Large intestine (tissue), 3 donors: ENCODE measurements at regions not wholly inside any gene's neighbourhood (a gene's known extent, or its start where the extent isn't known, plus 50 kb on each side); places are given as distances from the start of the nearest gene placed in this dataset.

ENCODE experiments used
- DNase-seq, 2 donors: peaks; one replicate each; pipeline versions ENCODE4 v3.0.0 to v3.0.0-alpha.2; 2013
- H3K27ac ChIP-seq: one replicate; pipeline ENCODE4 v1.5.1; 2013; ENCODE audit warnings: low read length
- H3K27me3 ChIP-seq: 2 replicates; pipeline ENCODE4 v1.6.1; 2013; ENCODE audit warnings: low read length; ENCODE audit not compliant: control insufficient read depth, insufficient read depth
- H3K36me3 ChIP-seq: 2 replicates; pipeline ENCODE4 v1.6.1; 2013; ENCODE audit warnings: low read length; ENCODE audit not compliant: control insufficient read depth, insufficient read depth
- H3K4me1 ChIP-seq: one replicate; pipeline ENCODE4 v1.6.1; 2013; ENCODE audit warnings: low read length; ENCODE audit not compliant: control insufficient read depth, insufficient read depth
- H3K4me3 ChIP-seq: one replicate; pipeline ENCODE4 v1.5.1; 2013; ENCODE audit warnings: low read length
- H3K9me3 ChIP-seq: one replicate; pipeline ENCODE4 v1.6.1; 2013; ENCODE audit warnings: mild to moderate bottlenecking, low read depth, low read length, moderate library complexity; ENCODE audit not compliant: control insufficient read depth
- WGBS: methylation state at CpG from one replicate; pipeline ENCODE4 v1.1.5; 2013; ENCODE audit warnings: low lambda C conversion rate; ENCODE audit not compliant: insufficient coverage; 5-methylcytosine and 5-hydroxymethylcytosine counted together

DNA sequence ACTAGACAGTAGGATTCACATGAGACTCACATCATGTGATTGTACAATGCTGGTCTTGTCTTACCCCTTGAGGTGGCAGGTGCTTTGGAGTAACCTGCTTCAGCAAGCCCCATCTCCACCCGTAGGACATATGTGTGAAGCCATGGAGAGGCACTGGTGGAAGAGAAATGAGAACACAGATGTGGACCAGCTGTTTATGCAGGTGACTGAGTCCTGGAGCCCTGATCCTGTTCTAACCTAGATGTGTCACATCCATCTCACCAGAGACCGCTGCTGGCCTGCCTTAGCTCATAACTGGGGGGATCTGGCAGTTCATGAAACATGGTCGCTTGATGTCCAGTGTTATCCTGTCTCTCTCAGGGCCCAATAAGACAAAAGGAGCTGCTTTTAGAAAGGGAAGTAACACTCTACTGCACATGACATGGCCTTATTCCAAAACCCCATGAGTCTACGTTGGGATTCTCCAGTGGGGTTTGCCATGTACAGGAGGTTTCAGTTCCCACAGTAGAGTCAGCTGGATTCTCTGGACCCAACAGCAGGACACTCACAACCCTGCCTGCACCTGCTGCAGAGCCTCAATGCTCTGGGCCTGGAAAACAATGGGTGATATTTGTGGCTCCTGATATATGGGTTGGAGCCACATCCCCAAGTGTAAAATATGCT lies 62.0 kb downstream of the GGTLC2 start:
- WGBS = no CpG with 5 or more reads among the region's 4 CpGs
- no peak for DNase-seq
- Histone ChIP-seq H3K4me1 (peaks cover 15% of the 10 kb centered on the region), H3K9me3 (no peaks in the 10 kb centered on the region), H3K36me3 (no peaks in the 10 kb centered on the region), H3K4me3 (no peak overlapping the region), H3K27me3 (no peaks in the 10 kb centered on the region), H3K27ac (no peak overlapping the region)

DNA sequence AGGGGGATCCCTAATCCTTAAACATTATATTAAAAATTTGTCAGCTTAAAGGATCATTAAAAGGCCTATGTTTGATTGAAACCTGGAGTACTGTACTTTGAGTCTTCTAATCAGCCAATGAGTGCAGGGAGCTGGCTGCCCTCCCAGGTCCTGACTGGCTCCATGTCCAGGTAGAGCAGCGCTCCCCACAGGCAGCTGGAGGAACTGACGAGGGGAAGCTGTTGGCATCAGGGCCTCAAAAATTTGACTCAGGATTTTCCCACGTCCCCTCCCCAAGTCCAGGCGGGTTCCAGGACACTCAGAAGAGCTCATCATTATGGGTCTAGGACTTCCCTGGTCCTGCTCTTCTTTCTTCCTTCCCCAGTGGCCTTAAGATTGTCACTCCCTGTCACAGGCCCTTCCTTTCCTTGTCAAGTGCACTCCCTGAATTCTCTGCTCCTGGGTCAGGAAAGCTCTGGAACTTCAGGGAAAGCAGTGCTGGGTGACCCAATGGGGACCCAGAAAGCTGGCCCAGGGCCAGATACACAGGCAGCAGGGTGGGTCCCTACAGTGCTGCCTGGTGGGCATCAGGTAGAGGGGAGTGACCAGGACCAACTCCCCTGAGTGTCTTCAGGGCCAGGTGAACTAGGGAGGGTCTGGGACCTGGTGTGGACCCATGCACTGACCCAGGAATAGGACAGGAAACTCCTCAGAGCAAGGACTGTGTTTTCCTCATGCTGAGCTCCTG lies 65.5 kb downstream of the GGTLC2 start:
- Histone ChIP-seq H3K4me1 (peaks cover 2% of the 10 kb centered on the region), H3K27me3 (no peaks in the 10 kb centered on the region), H3K9me3 (no peaks in the 10 kb centered on the region), H3K4me3 (no peak overlapping the region), H3K36me3 (no peaks in the 10 kb centered on the region), H3K27ac (no peak overlapping the region)
- WGBS = no CpG with 5 or more reads among the region's 4 CpGs
- DNase-seq = no peak

DNA sequence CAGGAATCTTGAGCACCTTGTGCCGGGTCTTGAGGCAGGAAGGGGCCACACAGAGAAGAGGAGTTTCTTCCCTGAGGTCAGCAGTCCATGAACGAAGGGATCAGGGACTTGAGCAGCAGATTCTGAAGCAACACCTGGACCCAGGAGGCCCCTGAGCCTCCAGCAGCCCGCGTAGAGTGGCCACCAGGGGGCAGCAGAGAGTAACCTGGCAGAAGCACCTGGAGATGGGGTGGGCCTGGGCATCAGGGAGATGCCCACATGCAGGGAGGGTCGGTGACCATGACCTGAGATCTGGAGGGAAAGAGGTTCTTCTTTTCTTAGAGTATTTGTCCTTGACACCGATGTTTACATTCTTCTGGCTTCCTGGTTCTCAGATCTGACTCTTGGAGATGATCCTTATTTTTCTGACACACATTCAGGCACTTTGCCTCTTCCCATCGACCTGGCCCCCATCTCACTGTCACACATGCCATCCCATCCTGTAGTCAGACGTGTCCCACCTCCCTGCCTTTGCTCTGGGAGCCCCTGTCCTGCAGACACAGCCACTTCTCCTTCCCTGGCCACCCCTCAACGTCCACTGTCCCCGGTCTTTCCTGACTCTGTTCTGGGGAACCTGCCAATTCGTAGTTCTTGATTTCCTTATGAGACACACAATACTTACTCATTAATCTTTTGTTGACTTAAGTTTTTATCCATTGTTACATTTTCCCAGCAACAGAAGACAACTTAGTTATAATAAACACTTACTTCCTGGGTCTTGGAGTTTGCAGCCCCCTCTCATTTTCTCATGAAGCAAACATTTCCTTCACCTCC lies 66.5 kb downstream of the GGTLC2 start:
- peak in 1 of 2 donors; percentile 44 for DNase-seq
- no peaks in the 10 kb centered on the region for H3K36me3 ChIP-seq
- peaks cover 2% of the 10 kb centered on the region for H3K4me1 ChIP-seq
- WGBS = 50% methylated on average over 2 of the region's 11 CpGs
- no peaks in the 10 kb centered on the region for H3K9me3 ChIP-seq
- no peak overlapping the region for H3K27ac ChIP-seq
- H3K4me3 ChIP-seq = no peak overlapping the region
- H3K27me3 ChIP-seq = no peaks in the 10 kb centered on the region

DNA sequence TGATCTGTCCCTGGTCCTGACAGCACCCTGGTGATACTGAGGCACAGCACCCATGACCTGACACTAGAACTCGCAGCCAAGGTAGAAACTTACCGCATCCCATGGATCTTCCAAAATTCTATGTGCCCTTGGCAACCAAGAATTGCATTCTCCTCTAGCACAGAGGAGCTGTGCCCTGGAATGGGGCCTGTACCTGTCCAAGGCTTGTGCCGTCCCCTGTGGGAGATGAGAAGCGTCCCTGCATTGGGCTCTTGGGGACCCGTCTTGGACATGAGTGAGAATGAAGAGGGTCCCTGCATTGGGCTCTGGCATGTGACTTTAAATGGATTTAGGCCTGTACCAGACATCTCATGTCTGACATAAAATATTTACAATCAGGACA lies 67.1 kb downstream of the GGTLC2 start:
- no CpG with 5 or more reads among the region's 5 CpGs for WGBS
- H3K27me3 ChIP-seq = no peaks in the 10 kb centered on the region
- no peaks in the 10 kb centered on the region for H3K36me3 ChIP-seq
- DNase-seq = no peak
- H3K27ac ChIP-seq = no peak overlapping the region
- no peak overlapping the region for H3K4me3 ChIP-seq
- H3K4me1 ChIP-seq = peaks cover 2% of the 10 kb centered on the region
- H3K9me3 ChIP-seq = no peaks in the 10 kb centered on the region

DNA sequence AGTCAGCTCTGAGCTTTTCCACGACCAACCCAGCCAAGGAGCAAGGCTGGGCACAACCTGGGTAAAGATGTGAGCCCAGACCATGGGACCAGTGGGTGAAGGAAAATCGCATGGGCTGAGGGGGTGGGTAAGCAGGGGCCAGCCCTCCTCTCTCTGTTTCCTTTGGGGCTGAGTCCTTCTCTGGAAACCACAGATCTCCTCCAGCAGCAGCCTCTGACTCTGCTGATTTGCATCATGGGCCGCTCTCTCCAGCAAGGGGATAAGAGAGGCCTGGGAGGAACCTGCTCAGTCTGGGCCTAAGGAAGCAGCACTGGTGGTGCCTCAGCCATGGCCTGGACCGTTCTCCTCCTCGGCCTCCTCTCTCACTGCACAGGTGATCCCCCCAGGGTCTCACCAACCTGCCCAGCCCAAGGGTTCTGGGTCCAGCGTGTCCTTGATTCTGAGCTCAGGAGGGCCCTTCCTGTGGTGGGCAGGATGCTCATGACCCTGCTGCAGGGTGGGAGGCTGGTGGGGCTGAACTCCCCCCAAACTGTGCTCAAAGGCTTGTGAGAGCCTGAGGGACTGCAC lies 67.8 kb downstream of the GGTLC2 start:
- Histone ChIP-seq H3K4me1 (peaks cover 2% of the 10 kb centered on the region), H3K9me3 (no peaks in the 10 kb centered on the region), H3K36me3 (no peaks in the 10 kb centered on the region), H3K4me3 (no peak overlapping the region), H3K27ac (no peak overlapping the region), H3K27me3 (no peaks in the 10 kb centered on the region)
- no CpG with 5 or more reads among the region's 6 CpGs for WGBS
- DNase-seq = no peak

DNA sequence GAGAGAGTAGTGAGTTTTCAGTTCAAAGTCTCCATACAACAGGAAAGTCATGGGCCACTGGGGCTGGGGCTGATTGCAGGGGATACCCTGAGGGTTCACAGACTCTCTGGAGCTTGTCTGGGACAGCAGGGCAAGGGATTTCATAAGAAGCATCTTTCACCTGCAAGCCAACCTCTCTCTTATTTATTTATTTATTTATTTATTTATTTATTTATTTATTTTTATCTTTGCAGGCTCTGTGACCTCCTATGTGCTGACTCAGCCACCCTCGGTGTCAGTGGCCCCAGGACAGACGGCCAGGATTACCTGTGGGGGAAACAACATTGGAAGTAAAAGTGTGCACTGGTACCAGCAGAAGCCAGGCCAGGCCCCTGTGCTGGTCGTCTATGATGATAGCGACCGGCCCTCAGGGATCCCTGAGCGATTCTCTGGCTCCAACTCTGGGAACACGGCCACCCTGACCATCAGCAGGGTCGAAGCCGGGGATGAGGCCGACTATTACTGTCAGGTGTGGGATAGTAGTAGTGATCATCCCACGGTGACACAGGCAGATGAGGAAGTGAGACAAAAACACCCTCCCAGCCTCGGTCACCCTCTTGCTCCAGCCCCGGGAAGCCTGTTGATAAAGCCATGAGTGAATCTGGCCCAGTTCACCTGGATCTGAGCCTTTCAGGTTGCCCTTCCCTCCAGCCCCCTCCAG lies 68.4 kb downstream of the GGTLC2 start:
- no peaks in the 10 kb centered on the region for H3K9me3 ChIP-seq
- H3K27ac ChIP-seq = no peak overlapping the region
- H3K4me3 ChIP-seq = no peak overlapping the region
- H3K4me1 ChIP-seq = peaks cover 2% of the 10 kb centered on the region
- H3K27me3 ChIP-seq = no peaks in the 10 kb centered on the region
- no peak for DNase-seq
- H3K36me3 ChIP-seq = no peaks in the 10 kb centered on the region
- WGBS = no CpG with 5 or more reads among the region's 13 CpGs

DNA sequence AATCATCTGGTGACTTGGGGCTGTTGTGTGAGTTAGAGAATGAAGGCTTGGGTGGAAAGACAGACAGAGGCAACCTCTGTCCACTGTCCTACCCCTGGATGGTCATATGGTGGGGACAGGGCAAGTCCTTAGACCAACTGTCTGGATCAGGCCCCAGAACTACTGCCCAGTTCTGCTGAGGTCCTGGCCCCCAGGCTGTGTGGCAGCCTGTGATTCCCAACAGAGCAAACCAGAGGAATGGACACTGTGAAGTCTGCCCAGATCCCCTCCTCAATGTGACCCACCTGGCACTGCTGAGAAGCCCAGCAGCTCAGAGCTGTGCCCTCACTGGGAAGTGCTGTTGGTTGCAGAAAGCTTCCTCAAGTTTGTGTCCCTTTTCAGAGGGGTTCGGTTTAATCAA lies 69.0 kb downstream of the GGTLC2 start:
- H3K36me3 ChIP-seq = no peaks in the 10 kb centered on the region
- H3K4me1 ChIP-seq = peaks cover 2% of the 10 kb centered on the region
- no peak for DNase-seq
- WGBS = no CpG with 5 or more reads among the region's 1 CpG
- H3K27ac ChIP-seq = no peak overlapping the region
- no peaks in the 10 kb centered on the region for H3K9me3 ChIP-seq
- no peak overlapping the region for H3K4me3 ChIP-seq
- no peaks in the 10 kb centered on the region for H3K27me3 ChIP-seq

DNA sequence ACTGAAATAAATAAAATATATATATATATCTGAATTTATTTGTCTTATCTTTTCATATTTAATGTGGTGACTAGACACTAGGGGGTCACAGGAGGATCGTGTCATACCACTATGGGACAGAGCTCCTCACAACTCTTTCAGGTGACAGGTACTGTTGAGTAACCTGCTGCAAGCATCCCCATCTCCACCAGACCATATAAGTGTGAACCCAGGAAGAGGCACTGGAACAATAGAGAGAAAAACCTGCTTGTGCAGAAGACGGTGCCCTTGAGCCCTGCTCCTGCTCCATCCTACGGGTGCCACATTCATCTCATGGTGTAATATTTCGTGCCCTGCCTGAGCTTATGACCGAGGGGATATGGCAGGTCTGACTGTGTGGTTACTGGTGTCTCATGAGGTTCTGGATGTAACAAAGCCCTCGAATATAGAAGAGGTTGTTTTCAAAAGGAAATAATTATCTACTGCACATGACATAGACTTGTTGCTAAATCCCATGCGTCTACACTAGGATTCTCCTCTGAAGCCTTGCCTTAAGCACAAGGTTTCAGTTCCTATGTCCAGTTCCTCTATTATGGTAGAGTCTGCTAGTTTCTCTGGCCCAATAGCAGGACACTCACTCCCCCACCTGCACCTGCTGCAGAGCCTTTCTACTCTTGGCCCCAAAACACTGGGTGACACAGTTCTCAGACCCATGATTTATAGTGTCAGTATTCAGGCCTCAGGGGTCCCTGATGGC lies 70.4 kb downstream of the GGTLC2 start:
- Histone ChIP-seq H3K4me3 (no peak overlapping the region), H3K36me3 (no peaks in the 10 kb centered on the region), H3K9me3 (no peaks in the 10 kb centered on the region), H3K27ac (no peak overlapping the region), H3K27me3 (no peaks in the 10 kb centered on the region), H3K4me1 (no peaks in the 10 kb centered on the region)
- DNase-seq = no peak
- WGBS = no CpG with 5 or more reads among the region's 7 CpGs

DNA sequence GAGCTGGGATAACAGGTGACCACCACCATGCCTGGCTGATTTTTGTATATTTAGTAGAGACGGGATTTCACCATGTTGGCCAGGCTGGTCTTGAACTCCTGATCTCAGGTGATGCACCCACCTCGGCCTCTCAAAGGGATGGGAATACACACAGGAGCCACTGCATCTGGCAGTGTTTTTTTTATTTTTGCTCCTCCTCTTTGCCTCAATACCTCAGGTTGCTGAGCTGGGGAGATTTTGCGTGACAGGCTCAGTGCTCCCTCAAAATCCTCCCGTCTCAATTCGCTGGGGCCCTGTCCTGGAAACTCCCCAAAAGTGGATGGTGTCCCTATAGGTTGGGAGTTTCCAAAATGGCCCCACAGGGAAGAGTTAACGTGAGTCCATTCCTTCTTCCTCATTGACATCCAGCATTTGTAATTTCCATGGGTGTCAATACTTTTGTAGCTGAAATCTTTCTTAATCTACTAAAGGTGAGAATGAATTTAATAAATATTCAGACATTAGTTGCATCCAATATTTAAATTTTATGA lies 71.8 kb downstream of the GGTLC2 start:
- Histone ChIP-seq H3K4me1 (no peaks in the 10 kb centered on the region), H3K27ac (no peak overlapping the region), H3K4me3 (no peak overlapping the region), H3K9me3 (no peaks in the 10 kb centered on the region), H3K27me3 (no peaks in the 10 kb centered on the region), H3K36me3 (no peaks in the 10 kb centered on the region)
- DNase-seq = no peak
- WGBS = no CpG with 5 or more reads among the region's 6 CpGs
